ENCODE measurements at regions not wholly inside any gene's neighbourhood (a gene's known extent, or its start where the extent isn't known, plus 50 kb on each side); places are given as distances from the start of the nearest gene placed in this dataset.

- DNase-seq (ENCODE audit: low read depth): no peak
- H3K4me3 ChIP-seq (ENCODE audit: low read depth, low read length): no peak overlapping the region
These were observed 1009.1 kb upstream of the FLRT2 start for GRCh38 chr14:84520711-84521338.

- DNase-seq (ENCODE audit: low read depth): no peak
- H3K4me3 ChIP-seq (ENCODE audit: low read depth, low read length): no peak overlapping the region
These were observed 1006.2 kb upstream of the FLRT2 start for GRCh38 chr14:84523746-84524145.

GRCh38 chr14:84527706-84528105, 1002.2 kb upstream of the FLRT2 start:
- no peak for DNase-seq (ENCODE audit: low read depth)
- no peak overlapping the region for H3K4me3 ChIP-seq (ENCODE audit: low read depth, low read length)

GRCh38 chr14:84532016-84532415, 997.9 kb upstream of the FLRT2 start:
- no peak for DNase-seq (ENCODE audit: low read depth)
- no peak overlapping the region for H3K4me3 ChIP-seq (ENCODE audit: low read depth, low read length)

- no peak overlapping the region for H3K4me3 ChIP-seq (ENCODE audit: low read depth, low read length)
- no peak for DNase-seq (ENCODE audit: low read depth)
These were observed 996.7 kb upstream of the FLRT2 start for GRCh38 chr14:84533181-84533725.

GRCh38 chr14:84533791-84534190, 996.2 kb upstream of the FLRT2 start:
- DNase-seq (ENCODE audit: low read depth): no peak
- no peak overlapping the region for H3K4me3 ChIP-seq (ENCODE audit: low read depth, low read length)

GRCh38 chr14:84535484-84535883, 994.5 kb upstream of the FLRT2 start:
- H3K4me3 ChIP-seq (ENCODE audit: low read depth, low read length): no peak overlapping the region
- no peak for DNase-seq (ENCODE audit: low read depth)

GRCh38 chr14:84535976-84536375, 994.0 kb upstream of the FLRT2 start:
- H3K4me3 ChIP-seq (ENCODE audit: low read depth, low read length): no peak overlapping the region
- no peak for DNase-seq (ENCODE audit: low read depth)

- no peak overlapping the region for H3K4me3 ChIP-seq (ENCODE audit: low read depth, low read length)
- no peak for DNase-seq (ENCODE audit: low read depth)
These were observed 988.9 kb upstream of the FLRT2 start for GRCh38 chr14:84541018-84541417.

GRCh38 chr14:84543859-84544258, 986.1 kb upstream of the FLRT2 start:
- DNase-seq (ENCODE audit: low read depth): no peak
- no peak overlapping the region for H3K4me3 ChIP-seq (ENCODE audit: low read depth, low read length)

GRCh38 chr14:84544486-84545131, 985.3 kb upstream of the FLRT2 start:
- no peak overlapping the region for H3K4me3 ChIP-seq (ENCODE audit: low read depth, low read length)
- DNase-seq (ENCODE audit: low read depth): no peak

- H3K4me3 ChIP-seq (ENCODE audit: low read depth, low read length): no peak overlapping the region
- no peak for DNase-seq (ENCODE audit: low read depth)
These were observed 983.7 kb upstream of the FLRT2 start for GRCh38 chr14:84546236-84546635.

GRCh38 chr14:84554136-84554535, 975.8 kb upstream of the FLRT2 start:
- no peak overlapping the region for H3K4me3 ChIP-seq (ENCODE audit: low read depth, low read length)
- no peak for DNase-seq (ENCODE audit: low read depth)

GRCh38 chr14:84555493-84555892, 974.5 kb upstream of the FLRT2 start:
- no peak for DNase-seq (ENCODE audit: low read depth)
- no peak overlapping the region for H3K4me3 ChIP-seq (ENCODE audit: low read depth, low read length)

- no peak for DNase-seq (ENCODE audit: low read depth)
- H3K4me3 ChIP-seq (ENCODE audit: low read depth, low read length): no peak overlapping the region
These were observed 963.8 kb upstream of the FLRT2 start for GRCh38 chr14:84566109-84566508.

GRCh38 chr14:84575681-84576080, 954.3 kb upstream of the FLRT2 start:
- no peak for DNase-seq (ENCODE audit: low read depth)
- no peak overlapping the region for H3K4me3 ChIP-seq (ENCODE audit: low read depth, low read length)

GRCh38 chr14:84579292-84579691, 950.7 kb upstream of the FLRT2 start:
- DNase-seq (ENCODE audit: low read depth): no peak
- no peak overlapping the region for H3K4me3 ChIP-seq (ENCODE audit: low read depth, low read length)

GRCh38 chr14:84581041-84581440, 948.9 kb upstream of the FLRT2 start:
- DNase-seq (ENCODE audit: low read depth): no peak
- no peak overlapping the region for H3K4me3 ChIP-seq (ENCODE audit: low read depth, low read length)

- no peak for DNase-seq (ENCODE audit: low read depth)
- H3K4me3 ChIP-seq (ENCODE audit: low read depth, low read length): no peak overlapping the region
These were observed 945.4 kb upstream of the FLRT2 start for GRCh38 chr14:84584511-84584910.

- DNase-seq (ENCODE audit: low read depth): no peak
These were observed 938.0 kb upstream of the FLRT2 start for GRCh38 chr14:84591827-84592445.

GRCh38 chr14:84592770-84593169, 937.2 kb upstream of the FLRT2 start:
- no peak for DNase-seq (ENCODE audit: low read depth)
- H3K4me3 ChIP-seq (ENCODE audit: low read depth, low read length): no peak overlapping the region

More at GRCh38 chr14:84591827-84592445, 938.0 kb upstream of the FLRT2 start:
- H3K4me3 ChIP-seq (ENCODE audit: low read depth, low read length): no peak overlapping the region

Data from skeletal muscle cell (primary cell).